ENCODE measurements at regions not wholly inside any gene's neighbourhood (a gene's known extent, or its start where the extent isn't known, plus 50 kb on each side); places are given as distances from the start of the nearest gene placed in this dataset.

GRCh38 chr2:194260185-194260584 lies 1396.8 kb upstream of the SLC39A10 start:
- H4K20me1 ChIP-seq (ENCODE audit: insufficient read depth, low read length) = no peaks in the 10 kb centered on the region
- 0% methylated on average over 1 of the region's 1 CpG for whole genome bisulfite sequencing (ENCODE audit: low lambda C conversion rate)
- TF ChIP-seq SNAI1 (CRISPR knock-in tag; IDR thresholded peaks at IDR 0.05; ENCODE audit: borderline replicate concordance) (no peak), MED13 (CRISPR knock-in tag; IDR thresholded peaks at IDR 0.05) (no peak), HNRNPUL1 (IDR thresholded peaks at IDR 0.05; ENCODE audit: low read depth, low read length) (no peak), U2AF1 (optimal IDR thresholded peaks at IDR 0.05; ENCODE audit: low read depth, low read length) (no peak), ZNF775 (CRISPR knock-in tag; IDR thresholded peaks at IDR 0.05; ENCODE audit: borderline replicate concordance) (no peak), ZNF10 (CRISPR knock-in tag; IDR thresholded peaks at IDR 0.05; ENCODE audit: borderline replicate concordance, low read depth) (no peak), PAX8 (CRISPR knock-in tag; IDR thresholded peaks at IDR 0.05; ENCODE audit: borderline replicate concordance) (no peak), ZSCAN29 (CRISPR knock-in tag; conservative IDR thresholded peaks at IDR 0.05) (no peak), ZNF441 (CRISPR knock-in tag; IDR thresholded peaks at IDR 0.05; ENCODE audit: borderline replicate concordance) (no peak), ZBTB3 (CRISPR knock-in tag; IDR thresholded peaks at IDR 0.05; ENCODE audit: borderline replicate concordance, low read depth) (no peak), ZEB1 (IDR thresholded peaks at IDR 0.05; ENCODE audit: insufficient replicate concordance, low read depth) (no peak), SPEN (CRISPR knock-in tag; IDR thresholded peaks at IDR 0.05; ENCODE audit: low read depth) (no peak)
- TF ChIP-seq, protein P1, sequence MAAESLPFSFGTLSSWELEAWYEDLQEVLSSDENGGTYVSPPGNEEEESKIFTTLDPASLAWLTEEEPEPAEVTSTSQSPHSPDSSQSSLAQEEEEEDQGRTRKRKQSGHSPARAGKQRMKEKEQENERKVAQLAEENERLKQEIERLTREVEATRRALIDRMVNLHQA (CRISPR knock-in tag; IDR thresholded peaks at IDR 0.05) = no peak
- TF ChIP-seq, protein P2, sequence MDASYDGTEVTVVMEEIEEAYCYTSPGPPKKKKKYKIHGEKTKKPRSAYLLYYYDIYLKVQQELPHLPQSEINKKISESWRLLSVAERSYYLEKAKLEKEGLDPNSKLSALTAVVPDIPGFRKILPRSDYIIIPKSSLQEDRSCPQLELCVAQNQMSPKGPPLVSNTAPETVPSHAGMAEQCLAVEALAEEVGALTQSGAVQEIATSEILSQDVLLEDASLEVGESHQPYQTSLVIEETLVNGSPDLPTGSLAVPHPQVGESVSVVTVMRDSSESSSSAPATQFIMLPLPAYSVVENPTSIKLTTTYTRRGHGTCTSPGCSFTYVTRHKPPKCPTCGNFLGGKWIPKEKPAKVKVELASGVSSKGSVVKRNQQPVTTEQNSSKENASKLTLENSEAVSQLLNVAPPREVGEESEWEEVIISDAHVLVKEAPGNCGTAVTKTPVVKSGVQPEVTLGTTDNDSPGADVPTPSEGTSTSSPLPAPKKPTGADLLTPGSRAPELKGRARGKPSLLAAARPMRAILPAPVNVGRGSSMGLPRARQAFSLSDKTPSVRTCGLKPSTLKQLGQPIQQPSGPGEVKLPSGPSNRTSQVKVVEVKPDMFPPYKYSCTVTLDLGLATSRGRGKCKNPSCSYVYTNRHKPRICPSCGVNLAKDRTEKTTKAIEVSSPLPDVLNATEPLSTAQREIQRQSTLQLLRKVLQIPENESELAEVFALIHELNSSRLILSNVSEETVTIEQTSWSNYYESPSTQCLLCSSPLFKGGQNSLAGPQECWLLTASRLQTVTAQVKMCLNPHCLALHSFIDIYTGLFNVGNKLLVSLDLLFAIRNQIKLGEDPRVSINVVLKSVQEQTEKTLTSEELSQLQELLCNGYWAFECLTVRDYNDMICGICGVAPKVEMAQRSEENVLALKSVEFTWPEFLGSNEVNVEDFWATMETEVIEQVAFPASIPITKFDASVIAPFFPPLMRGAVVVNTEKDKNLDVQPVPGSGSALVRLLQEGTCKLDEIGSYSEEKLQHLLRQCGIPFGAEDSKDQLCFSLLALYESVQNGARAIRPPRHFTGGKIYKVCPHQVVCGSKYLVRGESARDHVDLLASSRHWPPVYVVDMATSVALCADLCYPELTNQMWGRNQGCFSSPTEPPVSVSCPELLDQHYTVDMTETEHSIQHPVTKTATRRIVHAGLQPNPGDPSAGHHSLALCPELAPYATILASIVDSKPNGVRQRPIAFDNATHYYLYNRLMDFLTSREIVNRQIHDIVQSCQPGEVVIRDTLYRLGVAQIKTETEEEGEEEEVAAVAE (CRISPR knock-in tag; IDR thresholded peaks at IDR 0.05; ENCODE audit: borderline replicate concordance) = no peak
- TF ChIP-seq, protein P3, sequence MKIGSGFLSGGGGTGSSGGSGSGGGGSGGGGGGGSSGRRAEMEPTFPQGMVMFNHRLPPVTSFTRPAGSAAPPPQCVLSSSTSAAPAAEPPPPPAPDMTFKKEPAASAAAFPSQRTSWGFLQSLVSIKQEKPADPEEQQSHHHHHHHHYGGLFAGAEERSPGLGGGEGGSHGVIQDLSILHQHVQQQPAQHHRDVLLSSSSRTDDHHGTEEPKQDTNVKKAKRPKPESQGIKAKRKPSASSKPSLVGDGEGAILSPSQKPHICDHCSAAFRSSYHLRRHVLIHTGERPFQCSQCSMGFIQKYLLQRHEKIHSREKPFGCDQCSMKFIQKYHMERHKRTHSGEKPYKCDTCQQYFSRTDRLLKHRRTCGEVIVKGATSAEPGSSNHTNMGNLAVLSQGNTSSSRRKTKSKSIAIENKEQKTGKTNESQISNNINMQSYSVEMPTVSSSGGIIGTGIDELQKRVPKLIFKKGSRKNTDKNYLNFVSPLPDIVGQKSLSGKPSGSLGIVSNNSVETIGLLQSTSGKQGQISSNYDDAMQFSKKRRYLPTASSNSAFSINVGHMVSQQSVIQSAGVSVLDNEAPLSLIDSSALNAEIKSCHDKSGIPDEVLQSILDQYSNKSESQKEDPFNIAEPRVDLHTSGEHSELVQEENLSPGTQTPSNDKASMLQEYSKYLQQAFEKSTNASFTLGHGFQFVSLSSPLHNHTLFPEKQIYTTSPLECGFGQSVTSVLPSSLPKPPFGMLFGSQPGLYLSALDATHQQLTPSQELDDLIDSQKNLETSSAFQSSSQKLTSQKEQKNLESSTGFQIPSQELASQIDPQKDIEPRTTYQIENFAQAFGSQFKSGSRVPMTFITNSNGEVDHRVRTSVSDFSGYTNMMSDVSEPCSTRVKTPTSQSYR (CRISPR knock-in tag; IDR thresholded peaks at IDR 0.05; ENCODE audit: borderline replicate concordance) = no peak
- TF ChIP-seq, protein P4, sequence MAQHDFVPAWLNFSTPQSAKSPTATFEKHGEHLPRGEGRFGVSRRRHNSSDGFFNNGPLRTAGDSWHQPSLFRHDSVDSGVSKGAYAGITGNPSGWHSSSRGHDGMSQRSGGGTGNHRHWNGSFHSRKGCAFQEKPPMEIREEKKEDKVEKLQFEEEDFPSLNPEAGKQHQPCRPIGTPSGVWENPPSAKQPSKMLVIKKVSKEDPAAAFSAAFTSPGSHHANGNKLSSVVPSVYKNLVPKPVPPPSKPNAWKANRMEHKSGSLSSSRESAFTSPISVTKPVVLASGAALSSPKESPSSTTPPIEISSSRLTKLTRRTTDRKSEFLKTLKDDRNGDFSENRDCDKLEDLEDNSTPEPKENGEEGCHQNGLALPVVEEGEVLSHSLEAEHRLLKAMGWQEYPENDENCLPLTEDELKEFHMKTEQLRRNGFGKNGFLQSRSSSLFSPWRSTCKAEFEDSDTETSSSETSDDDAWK (CRISPR knock-in tag; IDR thresholded peaks at IDR 0.05) = no peak
- no TSS peak for BruUV-seq (replicated peaks)
- CTCF ChIA-PET (ENCODE audit: low intra/inter-chr PET ratio, low total read pairs) = no interaction called here
- H3K36me3 ChIP-seq (replicated peaks in 1 of 2; ENCODE audit: control insufficient read depth in 1 of 2, insufficient read depth in 2 of 2, low read length in 2 of 2) = no peaks in the 10 kb centered on the region
- H3K9ac ChIP-seq (ENCODE audit: insufficient read depth, low read depth, low read length) = no peak overlapping the region
- no peaks in the 10 kb centered on the region for H3K27me3 ChIP-seq (ENCODE audit: control insufficient read depth in 1 of 2, insufficient read depth in 2 of 2, low read length in 2 of 2)
- H3K9me3 ChIP-seq (ENCODE audit: low read length) = no peaks in the 10 kb centered on the region
- no peaks in the 10 kb centered on the region for H3K79me2 ChIP-seq (ENCODE audit: insufficient read depth, low read length)
- no peaks in the 10 kb centered on the region for H3K4me1 ChIP-seq (ENCODE audit: insufficient read depth, low read length)
- no peak overlapping the region for H3K4me2 ChIP-seq (ENCODE audit: low read depth, low read length)
- in situ Hi-C loops (cut with HindIII; ENCODE audit: extremely low pct_ligation_motif_present, low pct_unique_long_range_greater_than_20kb) (no loop called here), intact Hi-C loops (cut with micrococcal nuclease; ENCODE audit: unreplicated experiment) (no loop called here)
- no peak overlapping the region for H3K4me3 ChIP-seq (replicated peaks in 1 of 3; ENCODE audit: insufficient read depth in 1 of 3, low read depth in 2 of 3, low read length in 3 of 3)
- H2AFZ ChIP-seq (ENCODE audit: low read length) = no peak overlapping the region
- POLR2A ChIA-PET = no interaction called here
- FAIRE-seq = no peak
- no peak for ATAC-seq
- no peak for DNase-seq (ENCODE audit: low spot score)
- H3K27ac ChIP-seq (ENCODE audit: extremely low read length, insufficient read depth, low read length) = no peak overlapping the region
